GM23338 (cell line): ENCODE measurements at regions not wholly inside any gene's neighbourhood (a gene's known extent, or its start where the extent isn't known, plus 50 kb on each side); places are given as distances from the start of the nearest gene placed in this dataset.
"Not testable (repeated sequence)": the region's sequence is repeated elsewhere in the genome, so short reads cannot be mapped to it uniquely, and the experiment has no call there.

Experiments
- ATAC-seq: fragments of 200-7000 bp; cut with Tn5 transposase; 3 replicates; pipeline ENCODE4 v1.9.1; 2020
- DNase-seq: peaks from one replicate; pipeline ENCODE4 v3.0.0-alpha.2; 2015; ENCODE audit warnings: low spot score
- H2AFZ ChIP-seq: fragments of 200-600 bp; sonication (generic); 2 replicates; pipeline ENCODE4 v1.8.0; 2016; ENCODE audit warnings: antibody characterized with exemption, mild to moderate bottlenecking, moderate library complexity
- H3F3A ChIP-seq: fragments of 200-600 bp; sonication (generic); replicated peaks from 2 replicates; pipeline ENCODE4 v1.8.0; 2017; ENCODE audit warnings: antibody characterized with exemption, mixed run types, low read depth
- H3K27ac ChIP-seq: fragments of 200-600 bp; sonication (generic); 2 replicates; pipeline ENCODE4 v1.6.1; 2016; ENCODE audit warnings: low read depth
- H3K27me3 ChIP-seq: fragments of 200-600 bp; sonication (generic); 2 replicates; pipeline ENCODE4 v1.8.0; 2016; ENCODE audit warnings: mild to moderate bottlenecking, mixed run types, moderate library complexity; ENCODE audit not compliant: insufficient read depth
- H3K36me3 ChIP-seq: fragments of 200-600 bp; sonication (generic); 2 replicates; pipeline ENCODE4 v1.8.0; 2016; ENCODE audit warnings: mild to moderate bottlenecking; ENCODE audit not compliant: insufficient read depth
- H3K4me1 ChIP-seq: fragments of 200-600 bp; sonication (generic); 2 replicates; pipeline ENCODE4 v1.8.0; 2016; ENCODE audit warnings: mild to moderate bottlenecking, moderate library complexity; ENCODE audit not compliant: insufficient read depth
- H3K4me2 ChIP-seq: fragments of 200-600 bp; sonication (generic); 2 replicates; pipeline ENCODE4 v1.7.1; 2017; ENCODE audit warnings: mixed run types
- H3K4me3 ChIP-seq: fragments of 200-600 bp; sonication (generic); 2 replicates; pipeline ENCODE4 v1.6.1; 2016; ENCODE audit warnings: mixed run types
- H3K79me2 ChIP-seq: fragments of 200-600 bp; sonication (generic); replicated peaks from 2 replicates; pipeline ENCODE4 v1.8.0; 2017; ENCODE audit warnings: mild to moderate bottlenecking; ENCODE audit not compliant: insufficient read depth
- H3K9me2 ChIP-seq: fragments of 200-600 bp; sonication (generic); 2 replicates; pipeline ENCODE4 v1.8.0; 2017; ENCODE audit not compliant: insufficient read depth
- H4K20me1 ChIP-seq: fragments of 200-600 bp; sonication (generic); replicated peaks from 2 replicates; pipeline ENCODE4 v1.8.0; 2017; ENCODE audit warnings: mild to moderate bottlenecking; ENCODE audit not compliant: insufficient read depth
- H3K27ac Mint-ChIP-seq: 2 replicates; pipeline ENCODE4 v1.8.0; 2020; ENCODE audit warnings: inconsistent platforms, mild to moderate bottlenecking, moderate library complexity, mixed read lengths
- H3K27me3 Mint-ChIP-seq: 3 replicates; pipeline ENCODE4 v1.8.0; 2022; ENCODE audit warnings: low read depth, mild to moderate bottlenecking, moderate library complexity, mixed read lengths, inconsistent platforms; ENCODE audit not compliant: insufficient read depth, poor library complexity
- H3K36me3 Mint-ChIP-seq: 3 replicates; pipeline ENCODE4 v1.8.0; 2021; ENCODE audit warnings: low read depth, mild to moderate bottlenecking, inconsistent platforms, moderate library complexity, mixed read lengths
- H3K4me1 Mint-ChIP-seq: 3 replicates; pipeline ENCODE4 v1.8.0; 2020; ENCODE audit warnings: mild to moderate bottlenecking, inconsistent platforms, mixed read lengths
- H3K4me3 Mint-ChIP-seq: 3 replicates; pipeline ENCODE4 v1.8.0; 2021; ENCODE audit warnings: moderate library complexity, mild to moderate bottlenecking, inconsistent platforms, mixed read lengths
- H3K9me3 Mint-ChIP-seq: 3 replicates; pipeline ENCODE4 v1.8.0; 2020; ENCODE audit warnings: moderate library complexity, mild to moderate bottlenecking, inconsistent platforms, mixed read lengths
- EZH2phosphoT487 ChIP-seq: fragments of 200-600 bp; sonication (generic); IDR thresholded peaks from one replicate; pipeline ENCODE4 v1.8.1; 2018; ENCODE audit warnings: antibody characterized with exemption; ENCODE audit not compliant: unreplicated experiment
- POLR2AphosphoS5 ChIP-seq: IDR thresholded peaks from 2 replicates; pipeline ENCODE4 v1.6.1; 2016; ENCODE audit warnings: antibody characterized with exemption, low read depth
- STAT1 ChIP-seq: IDR thresholded peaks from one replicate; pipeline ENCODE4 v1.6.1; 2016; ENCODE audit warnings: antibody characterized with exemption; ENCODE audit not compliant: unreplicated experiment
- TF ChIP-seq, protein P1 (sequence below): fragments of 250-450 bp; sonication (Bioruptor Pico); IDR thresholded peaks from 2 replicates; pipeline ENCODE4 v1.5.0; 2020; ENCODE audit warnings: mild to moderate bottlenecking, moderate library complexity

- H3K4me1 ChIP-seq = peaks cover 21% of the 10 kb centered on the region
- not testable (repeated sequence) for DNase-seq, H3K27me3 ChIP-seq, H2AFZ ChIP-seq, H3K27ac Mint-ChIP-seq, H3F3A ChIP-seq, H3K9me2 ChIP-seq, H3K27ac ChIP-seq, H3K79me2 ChIP-seq, H3K4me3 ChIP-seq, H3K36me3 ChIP-seq, ATAC-seq, H4K20me1 ChIP-seq, H3K4me3 Mint-ChIP-seq, H3K4me2 ChIP-seq
- H3K36me3 Mint-ChIP-seq = peaks cover 14% of the 10 kb centered on the region; the same call in 2 of the 3 replicates
- peaks cover 10% of the 10 kb centered on the region for H3K27me3 Mint-ChIP-seq
- peaks cover 18% of the 10 kb centered on the region for H3K9me3 Mint-ChIP-seq
- H3K4me1 Mint-ChIP-seq = peaks cover 31% of the 10 kb centered on the region
Observed at GRCh38 chr12:124070394-124071074, 97.5 kb downstream of the ZNF664 start.

GRCh38 chr12:124071075-124071443 lies 98.0 kb downstream of the ZNF664 start:
- no peak overlapping the region for H3K27ac Mint-ChIP-seq
- Histone ChIP-seq H3K27me3 (peaks cover 2% of the 10 kb centered on the region; the same call in 1 of the 2 replicates), H3K4me2 (no peak overlapping the region), H3K4me3 (no peak overlapping the region), H3K79me2 (no peaks in the 10 kb centered on the region), H4K20me1 (no peaks in the 10 kb centered on the region), H3K36me3 (peaks cover 3% of the 10 kb centered on the region), H3K27ac (no peak overlapping the region), H2AFZ (no peak overlapping the region), H3F3A (no peaks in the 10 kb centered on the region), H3K9me2 (no peaks in the 10 kb centered on the region; the same call in 1 of the 2 replicates), H3K4me1 (peaks cover 21% of the 10 kb centered on the region)
- no peak overlapping the region for H3K4me3 Mint-ChIP-seq
- no peak for DNase-seq
- H3K4me1 Mint-ChIP-seq = peaks cover 31% of the 10 kb centered on the region
- peaks cover 16% of the 10 kb centered on the region for H3K9me3 Mint-ChIP-seq
- peaks cover 12% of the 10 kb centered on the region; the same call in 2 of the 3 replicates for H3K36me3 Mint-ChIP-seq
- TF ChIP-seq STAT1 (no peak), POLR2AphosphoS5 (no peak), EZH2phosphoT487 (no peak)
- TF ChIP-seq, protein P1, sequence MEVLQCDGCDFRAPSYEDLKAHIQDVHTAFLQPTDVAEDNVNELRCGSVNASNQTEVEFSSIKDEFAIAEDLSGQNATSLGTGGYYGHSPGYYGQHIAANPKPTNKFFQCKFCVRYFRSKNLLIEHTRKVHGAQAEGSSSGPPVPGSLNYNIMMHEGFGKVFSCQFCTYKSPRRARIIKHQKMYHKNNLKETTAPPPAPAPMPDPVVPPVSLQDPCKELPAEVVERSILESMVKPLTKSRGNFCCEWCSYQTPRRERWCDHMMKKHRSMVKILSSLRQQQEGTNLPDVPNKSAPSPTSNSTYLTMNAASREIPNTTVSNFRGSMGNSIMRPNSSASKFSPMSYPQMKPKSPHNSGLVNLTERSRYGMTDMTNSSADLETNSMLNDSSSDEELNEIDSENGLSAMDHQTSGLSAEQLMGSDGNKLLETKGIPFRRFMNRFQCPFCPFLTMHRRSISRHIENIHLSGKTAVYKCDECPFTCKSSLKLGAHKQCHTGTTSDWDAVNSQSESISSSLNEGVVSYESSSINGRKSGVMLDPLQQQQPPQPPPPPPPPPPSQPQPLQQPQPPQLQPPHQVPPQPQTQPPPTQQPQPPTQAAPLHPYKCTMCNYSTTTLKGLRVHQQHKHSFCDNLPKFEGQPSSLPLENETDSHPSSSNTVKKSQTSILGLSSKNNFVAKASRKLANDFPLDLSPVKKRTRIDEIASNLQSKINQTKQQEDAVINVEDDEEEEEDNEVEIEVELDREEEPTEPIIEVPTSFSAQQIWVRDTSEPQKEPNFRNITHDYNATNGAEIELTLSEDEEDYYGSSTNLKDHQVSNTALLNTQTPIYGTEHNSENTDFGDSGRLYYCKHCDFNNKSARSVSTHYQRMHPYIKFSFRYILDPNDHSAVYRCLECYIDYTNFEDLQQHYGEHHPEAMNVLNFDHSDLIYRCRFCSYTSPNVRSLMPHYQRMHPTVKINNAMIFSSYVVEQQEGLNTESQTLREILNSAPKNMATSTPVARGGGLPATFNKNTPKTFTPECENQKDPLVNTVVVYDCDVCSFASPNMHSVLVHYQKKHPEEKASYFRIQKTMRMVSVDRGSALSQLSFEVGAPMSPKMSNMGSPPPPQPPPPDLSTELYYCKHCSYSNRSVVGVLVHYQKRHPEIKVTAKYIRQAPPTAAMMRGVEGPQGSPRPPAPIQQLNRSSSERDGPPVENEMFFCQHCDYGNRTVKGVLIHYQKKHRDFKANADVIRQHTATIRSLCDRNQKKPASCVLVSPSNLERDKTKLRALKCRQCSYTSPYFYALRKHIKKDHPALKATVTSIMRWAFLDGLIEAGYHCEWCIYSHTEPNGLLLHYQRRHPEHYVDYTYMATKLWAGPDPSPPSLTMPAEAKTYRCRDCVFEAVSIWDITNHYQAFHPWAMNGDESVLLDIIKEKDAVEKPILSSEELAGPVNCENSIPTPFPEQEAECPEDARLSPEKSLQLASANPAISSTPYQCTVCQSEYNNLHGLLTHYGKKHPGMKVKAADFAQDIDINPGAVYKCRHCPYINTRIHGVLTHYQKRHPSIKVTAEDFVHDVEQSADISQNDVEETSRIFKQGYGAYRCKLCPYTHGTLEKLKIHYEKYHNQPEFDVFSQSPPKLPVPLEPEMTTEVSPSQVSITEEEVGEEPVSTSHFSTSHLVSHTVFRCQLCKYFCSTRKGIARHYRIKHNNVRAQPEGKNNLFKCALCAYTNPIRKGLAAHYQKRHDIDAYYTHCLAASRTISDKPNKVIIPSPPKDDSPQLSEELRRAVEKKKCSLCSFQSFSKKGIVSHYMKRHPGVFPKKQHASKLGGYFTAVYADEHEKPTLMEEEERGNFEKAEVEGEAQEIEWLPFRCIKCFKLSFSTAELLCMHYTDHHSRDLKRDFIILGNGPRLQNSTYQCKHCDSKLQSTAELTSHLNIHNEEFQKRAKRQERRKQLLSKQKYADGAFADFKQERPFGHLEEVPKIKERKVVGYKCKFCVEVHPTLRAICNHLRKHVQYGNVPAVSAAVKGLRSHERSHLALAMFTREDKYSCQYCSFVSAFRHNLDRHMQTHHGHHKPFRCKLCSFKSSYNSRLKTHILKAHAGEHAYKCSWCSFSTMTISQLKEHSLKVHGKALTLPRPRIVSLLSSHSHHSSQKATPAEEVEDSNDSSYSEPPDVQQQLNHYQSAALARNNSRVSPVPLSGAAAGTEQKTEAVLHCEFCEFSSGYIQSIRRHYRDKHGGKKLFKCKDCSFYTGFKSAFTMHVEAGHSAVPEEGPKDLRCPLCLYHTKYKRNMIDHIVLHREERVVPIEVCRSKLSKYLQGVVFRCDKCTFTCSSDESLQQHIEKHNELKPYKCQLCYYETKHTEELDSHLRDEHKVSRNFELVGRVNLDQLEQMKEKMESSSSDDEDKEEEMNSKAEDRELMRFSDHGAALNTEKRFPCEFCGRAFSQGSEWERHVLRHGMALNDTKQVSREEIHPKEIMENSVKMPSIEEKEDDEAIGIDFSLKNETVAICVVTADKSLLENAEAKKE (CRISPR knock-in tag) = no peak
- H3K27me3 Mint-ChIP-seq = peaks cover 10% of the 10 kb centered on the region
- no peak for ATAC-seq
